Muscle of leg (tissue), 3 donors: ENCODE measurements at regions not wholly inside any gene's neighbourhood (a gene's known extent, or its start where the extent isn't known, plus 50 kb on each side); places are given as distances from the start of the nearest gene placed in this dataset.
"Not testable (repeated sequence)": the region's sequence is repeated elsewhere in the genome, so short reads cannot be mapped to it uniquely, and the experiment has no call there.

Experiments used
- DNase-seq: peaks from one replicate; pipeline ENCODE4 v3.0.0; 2013
- H3K27ac ChIP-seq: one replicate; pipeline ENCODE4 v1.5.1; 2013; ENCODE audit warnings: mild to moderate bottlenecking, low read length, control low read depth
- H3K27me3 ChIP-seq: one replicate; pipeline ENCODE4 v1.6.1; 2013; ENCODE audit warnings: low read length; ENCODE audit not compliant: control insufficient read depth, insufficient read depth
- H3K36me3 ChIP-seq: one replicate; pipeline ENCODE4 v1.6.1; 2013; ENCODE audit warnings: low read length; ENCODE audit not compliant: control insufficient read depth, insufficient read depth
- H3K4me1 ChIP-seq: one replicate; pipeline ENCODE4 v1.6.1; 2013; ENCODE audit warnings: low read length; ENCODE audit not compliant: control insufficient read depth, insufficient read depth
- H3K4me3 ChIP-seq: one replicate; pipeline ENCODE4 v1.5.1; 2013; ENCODE audit warnings: low read length, control low read depth
- H3K9me3 ChIP-seq: replicated peaks from 2 replicates; pipeline ENCODE4 v1.6.1; 2013; ENCODE audit warnings: low read depth, low read length; ENCODE audit not compliant: control insufficient read depth
- WGBS: methylation state at CpG from one replicate; pipeline ENCODE4 v1.1.5; 2013; ENCODE audit warnings: missing lambda C conversion rate; ENCODE audit not compliant: insufficient coverage; 5-methylcytosine and 5-hydroxymethylcytosine counted together

DNA sequence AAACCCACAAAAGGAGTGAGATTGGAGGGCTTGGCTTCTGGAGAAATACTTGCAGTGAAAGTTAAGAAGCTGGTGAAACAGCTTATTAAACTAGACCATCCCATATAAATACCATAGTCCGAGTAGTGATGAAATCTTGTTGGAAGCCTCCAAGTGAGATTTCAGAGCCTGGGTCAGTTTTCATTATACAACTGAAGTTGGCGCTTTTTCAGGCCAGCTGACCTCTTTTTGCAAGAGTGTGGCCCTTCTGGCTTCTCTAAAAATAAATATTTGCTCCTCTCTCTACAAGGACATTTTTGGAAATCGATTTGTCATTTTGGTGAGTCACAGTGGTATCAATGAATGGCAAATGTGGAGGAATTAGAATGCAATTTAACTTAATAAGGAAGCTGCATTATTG is 51.2 kb upstream of the THRB start:
- Histone ChIP-seq H3K4me3 (no peak overlapping the region), H3K4me1 (no peaks in the 10 kb centered on the region), H3K36me3 (no peaks in the 10 kb centered on the region), H3K27ac (no peak overlapping the region), H3K9me3 (no peaks in the 10 kb centered on the region), H3K27me3 (no peaks in the 10 kb centered on the region)
- no CpG with 5 or more reads among the region's 3 CpGs for WGBS
- DNase-seq: no peak

GRCh38 chr3:24548278-24548677 is 53.6 kb upstream of the THRB start:
- no peak overlapping the region for H3K27ac ChIP-seq
- DNase-seq: peak; percentile 55
- no peaks in the 10 kb centered on the region for H3K27me3 ChIP-seq
- no peak overlapping the region for H3K4me3 ChIP-seq
- H3K9me3 ChIP-seq: no peaks in the 10 kb centered on the region
- H3K36me3 ChIP-seq: no peaks in the 10 kb centered on the region
- WGBS: no CpG with 5 or more reads among the region's 2 CpGs
- no peaks in the 10 kb centered on the region for H3K4me1 ChIP-seq

DNA sequence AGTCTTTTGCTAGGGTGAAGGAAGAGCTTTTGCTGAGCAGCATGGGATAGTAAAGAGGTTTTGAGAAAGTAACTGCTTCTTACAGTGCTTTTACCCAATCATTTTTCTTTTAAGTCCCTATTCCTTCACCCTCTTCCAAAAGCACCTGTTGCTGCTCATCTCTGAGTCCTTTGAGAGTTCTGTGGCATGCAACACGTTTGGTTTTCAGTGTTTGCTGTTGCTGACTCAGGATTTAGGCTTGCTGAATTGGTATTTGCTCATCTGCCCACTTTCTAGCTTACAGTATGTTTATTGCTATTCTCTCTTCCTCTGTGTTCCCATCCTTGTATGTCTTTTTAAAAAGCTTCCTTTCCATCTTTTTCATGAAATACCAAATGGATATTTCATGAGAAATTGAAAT is 55.9 kb upstream of the THRB start:
- Histone ChIP-seq H3K36me3 (no peaks in the 10 kb centered on the region), H3K27me3 (no peaks in the 10 kb centered on the region), H3K4me3 (no peak overlapping the region), H3K9me3 (no peaks in the 10 kb centered on the region), H3K27ac (no peak overlapping the region), H3K4me1 (no peaks in the 10 kb centered on the region)
- DNase-seq: peak; percentile 30
- no CpG with 5 or more reads among the region's 1 CpG for WGBS

DNA sequence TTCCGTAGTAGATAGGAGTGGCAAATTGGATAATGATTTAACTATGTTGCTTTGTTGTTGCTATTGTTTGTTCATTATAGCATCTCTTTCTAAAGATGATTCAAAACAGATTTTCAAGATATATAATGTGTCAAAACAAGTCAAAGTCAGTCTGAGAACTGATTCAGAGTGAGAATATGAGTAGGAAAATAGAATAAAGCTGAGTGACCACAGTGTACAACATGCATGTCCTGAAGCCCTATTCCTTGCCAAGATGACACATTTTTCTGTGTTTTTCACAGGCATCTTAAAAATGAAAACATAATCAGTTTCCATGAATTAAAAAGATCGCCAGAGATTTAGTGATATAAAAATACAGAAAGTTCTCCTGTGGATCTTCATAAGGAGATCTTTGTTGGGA is 57.0 kb upstream of the THRB start:
- Histone ChIP-seq H3K36me3 (no peaks in the 10 kb centered on the region), H3K9me3 (no peaks in the 10 kb centered on the region), H3K27me3 (no peaks in the 10 kb centered on the region), H3K4me3 (no peak overlapping the region), H3K4me1 (no peaks in the 10 kb centered on the region), H3K27ac (no peak overlapping the region)
- no CpG with 5 or more reads among the region's 2 CpGs for WGBS
- no peak for DNase-seq

DNA sequence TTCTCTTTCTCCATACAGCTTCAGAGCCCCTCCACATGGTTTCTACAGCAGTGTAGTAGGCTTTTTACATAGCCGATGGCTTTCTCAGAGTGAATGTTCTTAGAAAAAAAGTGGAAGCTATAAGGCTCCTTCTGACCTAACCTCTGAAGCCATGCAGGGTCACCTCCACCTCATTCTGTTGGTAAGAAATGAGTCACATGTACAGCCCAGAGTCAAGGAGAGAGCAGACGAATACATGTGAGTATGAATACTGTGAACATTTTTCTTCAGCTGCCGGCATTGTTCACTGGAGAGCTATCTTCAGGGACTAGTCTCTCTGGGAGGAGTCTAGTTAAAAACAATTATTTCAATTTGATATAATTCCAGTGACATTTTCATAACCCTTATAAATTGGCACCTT is 68.2 kb upstream of the THRB start:
- Histone ChIP-seq H3K36me3 (no peaks in the 10 kb centered on the region), H3K4me1 (no peaks in the 10 kb centered on the region), H3K27me3 (no peaks in the 10 kb centered on the region), H3K27ac (no peak overlapping the region), H3K9me3 (no peaks in the 10 kb centered on the region), H3K4me3 (no peak overlapping the region)
- WGBS: no CpG with 5 or more reads among the region's 3 CpGs
- no peak for DNase-seq

DNA sequence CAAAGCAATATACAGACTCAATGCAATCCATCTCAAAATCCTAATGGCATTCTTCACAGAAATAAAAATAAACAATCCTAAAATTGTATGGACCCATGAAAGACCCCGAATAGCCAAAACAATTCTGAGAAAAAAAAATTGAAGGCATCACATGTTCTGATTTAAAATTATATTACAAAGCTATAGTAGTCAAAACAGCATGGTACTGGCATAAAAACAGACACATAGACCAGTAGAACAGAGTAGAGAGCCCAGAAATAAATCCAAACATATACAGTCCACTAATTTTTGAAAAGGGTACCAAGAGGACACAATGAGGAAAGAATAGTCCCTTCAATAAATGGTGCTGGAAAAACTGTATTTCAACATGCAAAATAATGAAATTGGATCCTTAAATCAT is 70.4 kb upstream of the THRB start:
- Histone ChIP-seq H3K4me1 (no peaks in the 10 kb centered on the region), H3K9me3 (no peaks in the 10 kb centered on the region), H3K27ac (no peak overlapping the region), H3K36me3 (no peaks in the 10 kb centered on the region), H3K4me3 (no peak overlapping the region), H3K27me3 (no peaks in the 10 kb centered on the region)
- DNase-seq: no peak
- no CpG with 5 or more reads among the region's 1 CpG for WGBS

GRCh38 chr3:24565656-24566055 is 71.0 kb upstream of the THRB start:
- no peaks in the 10 kb centered on the region for H3K27me3 ChIP-seq
- WGBS: no CpG with 5 or more reads among the region's 1 CpG
- H3K27ac ChIP-seq: no peak overlapping the region
- H3K4me3 ChIP-seq: no peak overlapping the region
- no peaks in the 10 kb centered on the region for H3K9me3 ChIP-seq
- no peak for DNase-seq
- H3K36me3 ChIP-seq: no peaks in the 10 kb centered on the region
- no peaks in the 10 kb centered on the region for H3K4me1 ChIP-seq

DNA sequence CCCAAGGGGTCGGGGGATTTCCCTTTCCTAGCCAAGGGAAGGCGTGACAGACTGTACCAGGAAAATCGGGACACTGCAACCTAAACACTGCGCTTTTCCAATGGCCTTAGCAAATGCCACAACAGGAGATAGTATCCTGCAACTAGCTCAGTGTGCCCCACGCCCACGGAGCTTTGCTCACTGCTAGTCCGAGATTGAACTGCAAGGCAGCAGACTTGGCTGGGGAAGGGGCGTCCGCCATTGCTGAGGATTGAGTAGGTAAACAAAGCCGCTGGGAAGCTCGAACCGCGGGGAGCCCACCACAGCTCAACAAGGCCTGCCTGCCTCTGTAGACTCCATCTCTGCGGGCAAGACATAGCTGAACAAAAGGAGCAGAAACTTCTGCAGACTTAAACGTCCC is 72.3 kb upstream of the THRB start:
- 92% methylated on average over 14 of the region's 15 CpGs for WGBS
- H3K27ac ChIP-seq: no peak overlapping the region

DNA sequence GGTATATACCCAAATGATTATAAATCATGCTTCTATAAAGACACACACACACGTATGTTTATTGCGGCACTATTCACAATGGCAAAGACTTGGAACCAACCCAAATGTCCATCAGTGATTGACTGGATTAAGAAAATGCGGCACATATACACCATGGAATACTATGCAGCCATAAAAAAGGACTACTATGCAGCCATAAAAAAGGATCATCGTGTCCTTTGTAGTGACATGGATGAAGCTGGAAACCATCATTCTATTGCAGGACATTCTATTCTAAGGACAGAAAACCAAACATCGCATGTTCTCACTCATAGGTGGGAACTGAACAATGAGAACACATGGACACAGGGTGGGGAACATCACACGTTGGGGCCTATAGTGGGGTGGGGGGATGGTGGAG is 77.8 kb upstream of the THRB start:
- not testable (repeated sequence) for H3K27ac ChIP-seq, H3K4me1 ChIP-seq, H3K27me3 ChIP-seq, H3K36me3 ChIP-seq, H3K9me3 ChIP-seq, DNase-seq, H3K4me3 ChIP-seq
- no CpG with 5 or more reads among the region's 6 CpGs for WGBS

More for the DNA sequence above, 72.3 kb upstream of the THRB start:
- H3K36me3 ChIP-seq: no peaks in the 10 kb centered on the region
- no peak for DNase-seq
- H3K27me3 ChIP-seq: no peaks in the 10 kb centered on the region
- no peaks in the 10 kb centered on the region for H3K4me1 ChIP-seq
- H3K9me3 ChIP-seq: no peaks in the 10 kb centered on the region
- H3K4me3 ChIP-seq: no peak overlapping the region

- DNase-seq: no peak
- no peaks in the 10 kb centered on the region for H3K27me3 ChIP-seq
- no peaks in the 10 kb centered on the region for H3K9me3 ChIP-seq
- H3K4me3 ChIP-seq: no peak overlapping the region
- no peak overlapping the region for H3K27ac ChIP-seq
- H3K4me1 ChIP-seq: no peaks in the 10 kb centered on the region
- no peaks in the 10 kb centered on the region for H3K36me3 ChIP-seq
- WGBS: no CpG with 5 or more reads among the region's 5 CpGs
These were observed 78.9 kb upstream of the THRB start for GRCh38 chr3:24573576-24573975.

- Histone ChIP-seq H3K36me3 (no peaks in the 10 kb centered on the region), H3K9me3 (no peaks in the 10 kb centered on the region), H3K4me1 (no peaks in the 10 kb centered on the region), H3K27me3 (no peaks in the 10 kb centered on the region), H3K4me3 (no peak overlapping the region), H3K27ac (no peak overlapping the region)
- no CpG with 5 or more reads among the region's 1 CpG for WGBS
- DNase-seq: no peak
These were observed 83.7 kb upstream of the THRB start for GRCh38 chr3:24578324-24578723.
